ENCODE measurements at regions not wholly inside any gene's neighbourhood (a gene's known extent, or its start where the extent isn't known, plus 50 kb on each side); places are given as distances from the start of the nearest gene placed in this dataset.

DNA sequence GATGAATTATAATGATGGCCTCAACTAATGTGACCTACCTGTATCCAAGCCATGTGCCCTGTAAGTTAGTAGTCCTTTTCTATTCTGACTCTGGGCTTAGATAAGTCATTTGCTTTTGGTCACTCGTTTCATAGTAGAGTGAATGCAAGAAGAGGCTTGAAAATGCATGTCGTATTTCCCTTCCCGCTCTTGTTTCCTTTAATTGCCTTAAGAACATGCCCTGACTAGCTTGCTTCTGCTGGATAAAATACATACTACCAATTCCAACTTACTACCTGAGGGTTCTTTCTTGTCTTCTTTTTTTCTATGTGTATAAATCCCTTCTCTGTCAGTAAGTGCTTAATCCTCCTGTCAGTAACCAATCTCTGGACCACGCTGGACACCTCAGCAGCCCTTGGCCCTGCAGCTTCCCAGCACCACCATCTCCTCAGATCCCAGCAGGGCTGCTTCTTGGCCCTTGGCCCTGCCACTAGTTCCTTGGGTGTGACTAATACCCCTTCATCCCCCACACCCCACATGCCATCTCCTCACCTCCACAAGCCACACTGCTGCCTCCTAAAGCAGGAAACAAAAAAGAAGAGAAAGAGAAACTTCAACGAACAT is 771.7 kb downstream of the IGSF11 start:
- H3K4me1 Mint-ChIP-seq: no peaks in the 10 kb centered on the region
- no peak for ATAC-seq (ENCODE audit: low read depth)
- H3K27me3 Mint-ChIP-seq: no peaks in the 10 kb centered on the region
- no peaks in the 10 kb centered on the region for H3K36me3 Mint-ChIP-seq
- no peak overlapping the region for H3K4me3 Mint-ChIP-seq
- no peak overlapping the region for H3K27ac Mint-ChIP-seq
- DNase-seq: no peak
- POLR2A ChIA-PET: no interaction called here
- peaks cover 9% of the 10 kb centered on the region for H3K9me3 Mint-ChIP-seq

DNA sequence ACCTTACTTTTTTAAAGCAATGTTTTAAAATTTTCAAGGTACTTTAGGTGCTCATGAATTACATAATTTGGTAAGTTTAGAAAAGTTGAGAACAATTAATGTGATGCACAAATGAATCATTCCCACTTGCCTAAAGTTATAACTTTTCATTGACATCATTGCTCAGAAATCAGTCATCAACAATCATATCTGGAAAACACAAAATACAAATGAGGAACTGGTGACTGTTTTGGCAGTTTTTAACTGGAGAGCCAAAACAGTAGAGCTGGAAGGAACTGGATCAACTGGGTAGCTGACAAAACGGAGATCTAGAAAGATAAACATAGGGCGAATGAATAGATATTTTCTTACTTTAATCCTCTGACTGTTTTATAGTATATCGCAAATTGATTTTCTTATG is 767.1 kb downstream of the IGSF11 start:
- Mint-ChIP-seq H3K4me1 (no peaks in the 10 kb centered on the region), H3K36me3 (no peaks in the 10 kb centered on the region), H3K27ac (no peak overlapping the region), H3K27me3 (no peaks in the 10 kb centered on the region), H3K9me3 (peaks cover 5% of the 10 kb centered on the region), H3K4me3 (no peak overlapping the region)
- DNase-seq: no peak
- no peak for ATAC-seq (ENCODE audit: low read depth)
- POLR2A ChIA-PET: no interaction called here

- H3K4me1 Mint-ChIP-seq: no peaks in the 10 kb centered on the region
- no peak overlapping the region for H3K4me3 Mint-ChIP-seq
- POLR2A ChIA-PET: no interaction called here
- peaks cover 5% of the 10 kb centered on the region for H3K9me3 Mint-ChIP-seq
- no peak overlapping the region for H3K27ac Mint-ChIP-seq
- DNase-seq (no peak), ATAC-seq (ENCODE audit: low read depth) (no peak)
- H3K27me3 Mint-ChIP-seq: no peaks in the 10 kb centered on the region
- H3K36me3 Mint-ChIP-seq: no peaks in the 10 kb centered on the region
Observed at GRCh38 chr3:118269537-118270125, 765.0 kb downstream of the IGSF11 start.

- no peak for ATAC-seq (ENCODE audit: low read depth)
- DNase-seq: no peak
- Mint-ChIP-seq H3K4me1 (no peaks in the 10 kb centered on the region), H3K27me3 (no peaks in the 10 kb centered on the region), H3K27ac (no peak overlapping the region), H3K4me3 (no peak overlapping the region), H3K9me3 (peaks cover 2% of the 10 kb centered on the region), H3K36me3 (no peaks in the 10 kb centered on the region)
- POLR2A ChIA-PET: no interaction called here
Observed at GRCh38 chr3:118272991-118273390, 761.7 kb downstream of the IGSF11 start.

GRCh38 chr3:118277814-118278213 is 756.8 kb downstream of the IGSF11 start:
- Mint-ChIP-seq H3K4me3 (no peak overlapping the region), H3K9me3 (peaks cover 6% of the 10 kb centered on the region), H3K27ac (no peak overlapping the region), H3K36me3 (no peaks in the 10 kb centered on the region), H3K27me3 (no peaks in the 10 kb centered on the region), H3K4me1 (no peaks in the 10 kb centered on the region)
- POLR2A ChIA-PET: no interaction called here
- DNase-seq (no peak), ATAC-seq (ENCODE audit: low read depth) (no peak)

DNA sequence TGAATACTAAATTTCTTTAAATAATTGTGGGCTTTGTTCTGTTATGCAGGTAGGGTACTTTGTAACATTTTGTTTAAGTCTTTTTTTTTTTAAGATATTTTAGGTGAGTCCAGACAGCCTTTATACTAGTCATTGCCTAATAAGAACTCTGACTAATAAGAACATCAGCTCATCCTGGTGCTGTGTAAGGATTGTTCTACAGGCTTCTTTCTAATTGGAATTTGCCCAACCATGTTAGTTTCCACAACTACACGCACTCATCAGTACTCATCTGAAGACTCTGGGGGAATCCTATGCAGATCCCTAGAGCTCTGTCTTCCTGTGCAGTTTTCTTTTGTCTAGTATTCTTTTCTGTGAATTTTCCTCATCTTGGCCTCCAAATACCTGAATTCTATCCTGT is 741.8 kb downstream of the IGSF11 start:
- no peak for DNase-seq
- peaks cover 2% of the 10 kb centered on the region for H3K9me3 Mint-ChIP-seq
- POLR2A ChIA-PET: no interaction called here
- no peak overlapping the region for H3K4me3 Mint-ChIP-seq
- no peak for ATAC-seq (ENCODE audit: low read depth)
- H3K36me3 Mint-ChIP-seq: no peaks in the 10 kb centered on the region
- no peaks in the 10 kb centered on the region for H3K27me3 Mint-ChIP-seq
- no peaks in the 10 kb centered on the region for H3K4me1 Mint-ChIP-seq
- no peak overlapping the region for H3K27ac Mint-ChIP-seq

GRCh38 chr3:118298133-118298532 is 736.5 kb downstream of the IGSF11 start:
- Mint-ChIP-seq H3K4me3 (no peak overlapping the region), H3K9me3 (no peaks in the 10 kb centered on the region), H3K27ac (no peak overlapping the region), H3K36me3 (no peaks in the 10 kb centered on the region), H3K27me3 (no peaks in the 10 kb centered on the region), H3K4me1 (no peaks in the 10 kb centered on the region)
- DNase-seq (no peak), ATAC-seq (ENCODE audit: low read depth) (no peak)
- POLR2A ChIA-PET: no interaction called here

- no peaks in the 10 kb centered on the region for H3K4me1 Mint-ChIP-seq
- ATAC-seq (ENCODE audit: low read depth) (no peak), DNase-seq (no peak)
- no peaks in the 10 kb centered on the region for H3K27me3 Mint-ChIP-seq
- POLR2A ChIA-PET: no interaction called here
- no peaks in the 10 kb centered on the region for H3K36me3 Mint-ChIP-seq
- no peaks in the 10 kb centered on the region for H3K9me3 Mint-ChIP-seq
- no peak overlapping the region for H3K4me3 Mint-ChIP-seq
- no peak overlapping the region for H3K27ac Mint-ChIP-seq
Observed at GRCh38 chr3:118304557-118304956, 730.1 kb downstream of the IGSF11 start.

- no peaks in the 10 kb centered on the region for H3K27me3 Mint-ChIP-seq
Observed at GRCh38 chr3:118332699-118333098, 701.9 kb downstream of the IGSF11 start.

GRCh38 chr3:118337649-118338048 is 697.0 kb downstream of the IGSF11 start:
- DNase-seq: no peak
- Mint-ChIP-seq H3K4me3 (no peak overlapping the region), H3K27ac (no peak overlapping the region), H3K9me3 (peaks cover 2% of the 10 kb centered on the region), H3K27me3 (no peaks in the 10 kb centered on the region), H3K36me3 (peaks cover 1% of the 10 kb centered on the region), H3K4me1 (no peaks in the 10 kb centered on the region)
- no peak for ATAC-seq (ENCODE audit: low read depth)
- POLR2A ChIA-PET: no interaction called here

More at GRCh38 chr3:118332699-118333098, 701.9 kb downstream of the IGSF11 start:
- H3K4me3 Mint-ChIP-seq: no peak overlapping the region
- POLR2A ChIA-PET: no interaction called here
- H3K9me3 Mint-ChIP-seq: peaks cover 10% of the 10 kb centered on the region
- peaks cover 1% of the 10 kb centered on the region for H3K36me3 Mint-ChIP-seq
- no peaks in the 10 kb centered on the region for H3K4me1 Mint-ChIP-seq
- no peak overlapping the region for H3K27ac Mint-ChIP-seq
- DNase-seq (no peak), ATAC-seq (ENCODE audit: low read depth) (no peak)

DNA sequence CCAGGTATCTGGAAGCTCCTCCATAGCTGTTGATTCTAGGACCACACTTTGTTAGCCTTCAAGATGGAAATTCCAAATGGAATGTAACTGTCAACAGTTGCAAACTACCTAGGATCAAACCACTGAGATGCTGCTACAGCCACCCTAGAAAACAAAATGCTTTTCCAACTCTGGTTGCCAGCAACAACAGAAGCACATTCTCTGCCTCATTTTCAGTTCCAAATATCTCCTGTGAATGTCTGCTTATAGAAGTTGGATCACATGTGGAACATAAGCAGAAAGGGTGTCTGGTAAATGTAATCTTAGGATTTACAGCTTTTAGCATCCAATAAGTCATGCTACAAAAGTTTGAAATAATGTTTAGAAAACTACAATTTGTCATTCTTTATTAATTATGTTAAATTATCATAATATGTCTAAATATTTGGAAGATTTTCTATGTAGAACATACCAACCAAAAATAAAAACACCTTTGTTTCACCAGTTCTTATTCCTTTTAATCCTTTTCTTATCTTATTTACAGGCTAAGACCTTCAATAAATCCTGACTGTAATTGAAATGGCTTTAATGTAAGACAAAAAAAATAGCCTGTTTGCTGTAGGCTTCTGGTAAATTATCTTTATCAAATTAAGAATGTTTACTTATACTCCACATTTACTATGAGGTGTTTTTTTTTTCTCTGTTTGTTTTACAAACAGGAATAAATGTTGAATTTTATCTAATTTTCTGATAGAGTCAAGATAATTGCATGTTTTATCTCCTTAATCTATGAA is 687.1 kb downstream of the IGSF11 start:
- H3K9me3 Mint-ChIP-seq: peaks cover 15% of the 10 kb centered on the region

GRCh38 chr3:118348169-118348557 is 686.5 kb downstream of the IGSF11 start:
- no peaks in the 10 kb centered on the region for H3K4me1 Mint-ChIP-seq
- no peak overlapping the region for H3K27ac Mint-ChIP-seq
- H3K9me3 Mint-ChIP-seq: peaks cover 15% of the 10 kb centered on the region
- no peaks in the 10 kb centered on the region for H3K27me3 Mint-ChIP-seq
- POLR2A ChIA-PET: no interaction called here
- H3K4me3 Mint-ChIP-seq: no peak overlapping the region
- H3K36me3 Mint-ChIP-seq: no peaks in the 10 kb centered on the region
- DNase-seq: no peak
- no peak for ATAC-seq (ENCODE audit: low read depth)

More for the DNA sequence above, 687.1 kb downstream of the IGSF11 start:
- Mint-ChIP-seq H3K27me3 (no peaks in the 10 kb centered on the region), H3K4me3 (no peak overlapping the region), H3K36me3 (no peaks in the 10 kb centered on the region), H3K27ac (no peak overlapping the region), H3K4me1 (no peaks in the 10 kb centered on the region)
- DNase-seq (no peak), ATAC-seq (ENCODE audit: low read depth) (no peak)
- POLR2A ChIA-PET: no interaction called here

GRCh38 chr3:118354556-118354955 is 680.1 kb downstream of the IGSF11 start:
- ATAC-seq (ENCODE audit: low read depth) (no peak), DNase-seq (no peak)
- no peaks in the 10 kb centered on the region for H3K36me3 Mint-ChIP-seq
- POLR2A ChIA-PET: no interaction called here
- no peak overlapping the region for H3K4me3 Mint-ChIP-seq
- no peaks in the 10 kb centered on the region for H3K4me1 Mint-ChIP-seq
- no peak overlapping the region for H3K27ac Mint-ChIP-seq
- peaks cover 30% of the 10 kb centered on the region for H3K9me3 Mint-ChIP-seq
- H3K27me3 Mint-ChIP-seq: no peaks in the 10 kb centered on the region

GRCh38 chr3:118369892-118370491 is 664.7 kb downstream of the IGSF11 start:
- POLR2A ChIA-PET: no interaction called here
- no peaks in the 10 kb centered on the region for H3K36me3 Mint-ChIP-seq
- H3K27ac Mint-ChIP-seq: no peak overlapping the region
- H3K4me1 Mint-ChIP-seq: no peaks in the 10 kb centered on the region
- DNase-seq (no peak), ATAC-seq (ENCODE audit: low read depth) (no peak)
- peaks cover 11% of the 10 kb centered on the region for H3K9me3 Mint-ChIP-seq
- no peaks in the 10 kb centered on the region for H3K27me3 Mint-ChIP-seq
- H3K4me3 Mint-ChIP-seq: no peak overlapping the region
